GM23338 (cell line): ENCODE measurements at regions not wholly inside any gene's neighbourhood (a gene's known extent, or its start where the extent isn't known, plus 50 kb on each side); places are given as distances from the start of the nearest gene placed in this dataset.

ENCODE experiments used
- ATAC-seq: fragments of 200-7000 bp; cut with Tn5 transposase; 3 replicates; pipeline ENCODE4 v1.9.1; 2020
- DNase-seq: peaks from one replicate; pipeline ENCODE4 v3.0.0-alpha.2; 2015; ENCODE audit warnings: low spot score
- H2AFZ ChIP-seq: fragments of 200-600 bp; sonication (generic); 2 replicates; pipeline ENCODE4 v1.8.0; 2016; ENCODE audit warnings: antibody characterized with exemption, mild to moderate bottlenecking, moderate library complexity
- H3F3A ChIP-seq: fragments of 200-600 bp; sonication (generic); replicated peaks from 2 replicates; pipeline ENCODE4 v1.8.0; 2017; ENCODE audit warnings: antibody characterized with exemption, mixed run types, low read depth
- H3K27ac ChIP-seq: fragments of 200-600 bp; sonication (generic); 2 replicates; pipeline ENCODE4 v1.6.1; 2016; ENCODE audit warnings: low read depth
- H3K27me3 ChIP-seq: fragments of 200-600 bp; sonication (generic); 2 replicates; pipeline ENCODE4 v1.8.0; 2016; ENCODE audit warnings: mild to moderate bottlenecking, mixed run types, moderate library complexity; ENCODE audit not compliant: insufficient read depth
- H3K36me3 ChIP-seq: fragments of 200-600 bp; sonication (generic); 2 replicates; pipeline ENCODE4 v1.8.0; 2016; ENCODE audit warnings: mild to moderate bottlenecking; ENCODE audit not compliant: insufficient read depth
- H3K4me1 ChIP-seq: fragments of 200-600 bp; sonication (generic); 2 replicates; pipeline ENCODE4 v1.8.0; 2016; ENCODE audit warnings: mild to moderate bottlenecking, moderate library complexity; ENCODE audit not compliant: insufficient read depth
- H3K4me2 ChIP-seq: fragments of 200-600 bp; sonication (generic); 2 replicates; pipeline ENCODE4 v1.7.1; 2017; ENCODE audit warnings: mixed run types
- H3K4me3 ChIP-seq: fragments of 200-600 bp; sonication (generic); 2 replicates; pipeline ENCODE4 v1.6.1; 2016; ENCODE audit warnings: mixed run types
- H3K79me2 ChIP-seq: fragments of 200-600 bp; sonication (generic); replicated peaks from 2 replicates; pipeline ENCODE4 v1.8.0; 2017; ENCODE audit warnings: mild to moderate bottlenecking; ENCODE audit not compliant: insufficient read depth
- H3K9me2 ChIP-seq: fragments of 200-600 bp; sonication (generic); 2 replicates; pipeline ENCODE4 v1.8.0; 2017; ENCODE audit not compliant: insufficient read depth
- H4K20me1 ChIP-seq: fragments of 200-600 bp; sonication (generic); replicated peaks from 2 replicates; pipeline ENCODE4 v1.8.0; 2017; ENCODE audit warnings: mild to moderate bottlenecking; ENCODE audit not compliant: insufficient read depth
- H3K27ac Mint-ChIP-seq: 2 replicates; pipeline ENCODE4 v1.8.0; 2020; ENCODE audit warnings: inconsistent platforms, mild to moderate bottlenecking, moderate library complexity, mixed read lengths
- H3K27me3 Mint-ChIP-seq: 3 replicates; pipeline ENCODE4 v1.8.0; 2022; ENCODE audit warnings: low read depth, mild to moderate bottlenecking, moderate library complexity, mixed read lengths, inconsistent platforms; ENCODE audit not compliant: insufficient read depth, poor library complexity
- H3K36me3 Mint-ChIP-seq: 3 replicates; pipeline ENCODE4 v1.8.0; 2021; ENCODE audit warnings: low read depth, mild to moderate bottlenecking, inconsistent platforms, moderate library complexity, mixed read lengths
- H3K4me1 Mint-ChIP-seq: 3 replicates; pipeline ENCODE4 v1.8.0; 2020; ENCODE audit warnings: mild to moderate bottlenecking, inconsistent platforms, mixed read lengths
- H3K4me3 Mint-ChIP-seq: 3 replicates; pipeline ENCODE4 v1.8.0; 2021; ENCODE audit warnings: moderate library complexity, mild to moderate bottlenecking, inconsistent platforms, mixed read lengths
- H3K9me3 Mint-ChIP-seq: 3 replicates; pipeline ENCODE4 v1.8.0; 2020; ENCODE audit warnings: moderate library complexity, mild to moderate bottlenecking, inconsistent platforms, mixed read lengths
- ETS1 ChIP-seq: IDR thresholded peaks from 2 replicates; pipeline ENCODE4 v1.6.1; 2016; ENCODE audit warnings: antibody characterized with exemption
- EZH2 ChIP-seq: fragments of 200-600 bp; sonication (generic); IDR thresholded peaks from one replicate; pipeline ENCODE4 v1.8.0; 2017; ENCODE audit warnings: antibody characterized with exemption, mild to moderate bottlenecking, low read depth; ENCODE audit not compliant: unreplicated experiment
- EZH2phosphoT487 ChIP-seq: fragments of 200-600 bp; sonication (generic); IDR thresholded peaks from one replicate; pipeline ENCODE4 v1.8.1; 2018; ENCODE audit warnings: antibody characterized with exemption; ENCODE audit not compliant: unreplicated experiment
- JUNB ChIP-seq: IDR thresholded peaks from one replicate; pipeline ENCODE4 v1.6.1; 2016; ENCODE audit warnings: antibody characterized with exemption; ENCODE audit not compliant: unreplicated experiment
- NANOG ChIP-seq: IDR thresholded peaks from 2 replicates; pipeline ENCODE4 v1.6.1; 2016; ENCODE audit warnings: antibody characterized with exemption, borderline replicate concordance
- STAT1 ChIP-seq: IDR thresholded peaks from one replicate; pipeline ENCODE4 v1.6.1; 2016; ENCODE audit warnings: antibody characterized with exemption; ENCODE audit not compliant: unreplicated experiment
- ZNF114 ChIP-seq: fragments of 250-450 bp; sonication (Bioruptor Pico); IDR thresholded peaks from 2 replicates; pipeline ENCODE4 v1.5.0; 2020; ENCODE audit warnings: mild to moderate bottlenecking, moderate library complexity
- ZNF331 ChIP-seq: fragments of 250-450 bp; sonication (Bioruptor Pico); IDR thresholded peaks from 2 replicates; pipeline ENCODE4 v1.5.0; 2020; ENCODE audit warnings: low read depth, mild to moderate bottlenecking, moderate library complexity
- TF ChIP-seq, protein P1 (sequence below): fragments of 250-450 bp; sonication (Bioruptor Pico); IDR thresholded peaks from 2 replicates; pipeline ENCODE4 v1.5.0; 2020; ENCODE audit warnings: mild to moderate bottlenecking, moderate library complexity

DNA sequence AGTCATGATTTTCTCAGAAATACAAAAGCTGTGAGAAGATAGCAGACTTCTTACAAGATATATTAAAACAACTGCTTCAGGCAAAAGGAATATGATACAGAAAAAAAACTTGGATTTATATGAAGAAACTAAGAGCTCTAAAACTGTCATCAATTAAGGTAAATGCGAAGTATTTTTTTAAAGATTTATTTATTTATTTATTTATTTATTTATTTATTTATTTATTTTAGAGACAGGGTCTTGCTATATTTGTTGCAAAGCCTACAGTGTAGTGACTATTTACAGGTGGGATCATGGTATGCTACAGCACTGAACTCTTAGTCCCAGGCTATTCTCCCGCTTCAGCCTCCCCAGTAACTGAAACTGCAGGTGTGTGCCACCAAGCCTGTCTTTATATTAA lies 274.3 kb upstream of the BCHE start:
- no peak overlapping the region for H2AFZ ChIP-seq
- DNase-seq (no peak), ATAC-seq (no peak)
- peaks cover 10% of the 10 kb centered on the region for H3K4me1 Mint-ChIP-seq
- TF ChIP-seq EZH2 = no peak
- TF ChIP-seq ZNF114 (CRISPR knock-in tag) = no peak
- TF ChIP-seq JUNB = no peak
- no peak for TF ChIP-seq EZH2phosphoT487
- TF ChIP-seq NANOG = no peak
- no peak for TF ChIP-seq STAT1
- TF ChIP-seq ETS1 = no peak
- TF ChIP-seq, protein P1, sequence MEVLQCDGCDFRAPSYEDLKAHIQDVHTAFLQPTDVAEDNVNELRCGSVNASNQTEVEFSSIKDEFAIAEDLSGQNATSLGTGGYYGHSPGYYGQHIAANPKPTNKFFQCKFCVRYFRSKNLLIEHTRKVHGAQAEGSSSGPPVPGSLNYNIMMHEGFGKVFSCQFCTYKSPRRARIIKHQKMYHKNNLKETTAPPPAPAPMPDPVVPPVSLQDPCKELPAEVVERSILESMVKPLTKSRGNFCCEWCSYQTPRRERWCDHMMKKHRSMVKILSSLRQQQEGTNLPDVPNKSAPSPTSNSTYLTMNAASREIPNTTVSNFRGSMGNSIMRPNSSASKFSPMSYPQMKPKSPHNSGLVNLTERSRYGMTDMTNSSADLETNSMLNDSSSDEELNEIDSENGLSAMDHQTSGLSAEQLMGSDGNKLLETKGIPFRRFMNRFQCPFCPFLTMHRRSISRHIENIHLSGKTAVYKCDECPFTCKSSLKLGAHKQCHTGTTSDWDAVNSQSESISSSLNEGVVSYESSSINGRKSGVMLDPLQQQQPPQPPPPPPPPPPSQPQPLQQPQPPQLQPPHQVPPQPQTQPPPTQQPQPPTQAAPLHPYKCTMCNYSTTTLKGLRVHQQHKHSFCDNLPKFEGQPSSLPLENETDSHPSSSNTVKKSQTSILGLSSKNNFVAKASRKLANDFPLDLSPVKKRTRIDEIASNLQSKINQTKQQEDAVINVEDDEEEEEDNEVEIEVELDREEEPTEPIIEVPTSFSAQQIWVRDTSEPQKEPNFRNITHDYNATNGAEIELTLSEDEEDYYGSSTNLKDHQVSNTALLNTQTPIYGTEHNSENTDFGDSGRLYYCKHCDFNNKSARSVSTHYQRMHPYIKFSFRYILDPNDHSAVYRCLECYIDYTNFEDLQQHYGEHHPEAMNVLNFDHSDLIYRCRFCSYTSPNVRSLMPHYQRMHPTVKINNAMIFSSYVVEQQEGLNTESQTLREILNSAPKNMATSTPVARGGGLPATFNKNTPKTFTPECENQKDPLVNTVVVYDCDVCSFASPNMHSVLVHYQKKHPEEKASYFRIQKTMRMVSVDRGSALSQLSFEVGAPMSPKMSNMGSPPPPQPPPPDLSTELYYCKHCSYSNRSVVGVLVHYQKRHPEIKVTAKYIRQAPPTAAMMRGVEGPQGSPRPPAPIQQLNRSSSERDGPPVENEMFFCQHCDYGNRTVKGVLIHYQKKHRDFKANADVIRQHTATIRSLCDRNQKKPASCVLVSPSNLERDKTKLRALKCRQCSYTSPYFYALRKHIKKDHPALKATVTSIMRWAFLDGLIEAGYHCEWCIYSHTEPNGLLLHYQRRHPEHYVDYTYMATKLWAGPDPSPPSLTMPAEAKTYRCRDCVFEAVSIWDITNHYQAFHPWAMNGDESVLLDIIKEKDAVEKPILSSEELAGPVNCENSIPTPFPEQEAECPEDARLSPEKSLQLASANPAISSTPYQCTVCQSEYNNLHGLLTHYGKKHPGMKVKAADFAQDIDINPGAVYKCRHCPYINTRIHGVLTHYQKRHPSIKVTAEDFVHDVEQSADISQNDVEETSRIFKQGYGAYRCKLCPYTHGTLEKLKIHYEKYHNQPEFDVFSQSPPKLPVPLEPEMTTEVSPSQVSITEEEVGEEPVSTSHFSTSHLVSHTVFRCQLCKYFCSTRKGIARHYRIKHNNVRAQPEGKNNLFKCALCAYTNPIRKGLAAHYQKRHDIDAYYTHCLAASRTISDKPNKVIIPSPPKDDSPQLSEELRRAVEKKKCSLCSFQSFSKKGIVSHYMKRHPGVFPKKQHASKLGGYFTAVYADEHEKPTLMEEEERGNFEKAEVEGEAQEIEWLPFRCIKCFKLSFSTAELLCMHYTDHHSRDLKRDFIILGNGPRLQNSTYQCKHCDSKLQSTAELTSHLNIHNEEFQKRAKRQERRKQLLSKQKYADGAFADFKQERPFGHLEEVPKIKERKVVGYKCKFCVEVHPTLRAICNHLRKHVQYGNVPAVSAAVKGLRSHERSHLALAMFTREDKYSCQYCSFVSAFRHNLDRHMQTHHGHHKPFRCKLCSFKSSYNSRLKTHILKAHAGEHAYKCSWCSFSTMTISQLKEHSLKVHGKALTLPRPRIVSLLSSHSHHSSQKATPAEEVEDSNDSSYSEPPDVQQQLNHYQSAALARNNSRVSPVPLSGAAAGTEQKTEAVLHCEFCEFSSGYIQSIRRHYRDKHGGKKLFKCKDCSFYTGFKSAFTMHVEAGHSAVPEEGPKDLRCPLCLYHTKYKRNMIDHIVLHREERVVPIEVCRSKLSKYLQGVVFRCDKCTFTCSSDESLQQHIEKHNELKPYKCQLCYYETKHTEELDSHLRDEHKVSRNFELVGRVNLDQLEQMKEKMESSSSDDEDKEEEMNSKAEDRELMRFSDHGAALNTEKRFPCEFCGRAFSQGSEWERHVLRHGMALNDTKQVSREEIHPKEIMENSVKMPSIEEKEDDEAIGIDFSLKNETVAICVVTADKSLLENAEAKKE = no peak
- TF ChIP-seq ZNF331 (CRISPR knock-in tag) = no peak
- no peaks in the 10 kb centered on the region for H4K20me1 ChIP-seq
- H3K4me2 ChIP-seq = no peak overlapping the region
- H3K9me2 ChIP-seq = no peaks in the 10 kb centered on the region
- H3K9me3 Mint-ChIP-seq = no peaks in the 10 kb centered on the region
- H3K27me3 ChIP-seq = no peaks in the 10 kb centered on the region
- no peak overlapping the region for H3K27ac Mint-ChIP-seq
- H3K27me3 Mint-ChIP-seq = no peaks in the 10 kb centered on the region
- no peaks in the 10 kb centered on the region for H3K36me3 Mint-ChIP-seq
- no peak overlapping the region for H3K4me3 ChIP-seq
- H3K36me3 ChIP-seq = no peaks in the 10 kb centered on the region
- H3F3A ChIP-seq = no peaks in the 10 kb centered on the region
- H3K27ac ChIP-seq = no peak overlapping the region
- no peaks in the 10 kb centered on the region for H3K79me2 ChIP-seq
- peaks cover 17% of the 10 kb centered on the region for H3K4me1 ChIP-seq
- no peak overlapping the region for H3K4me3 Mint-ChIP-seq
